GM18526 (cell line): ENCODE measurements at regions not wholly inside any gene's neighbourhood (a gene's known extent, or its start where the extent isn't known, plus 50 kb on each side); places are given as distances from the start of the nearest gene placed in this dataset.

Experiments
- POLR2A ChIP-seq: IDR thresholded peaks from 3 replicates; pipeline ENCODE4 v1.6.1; 2011; ENCODE audit not compliant: insufficient read length; ENCODE audit errors: extremely low read depth

DNA sequence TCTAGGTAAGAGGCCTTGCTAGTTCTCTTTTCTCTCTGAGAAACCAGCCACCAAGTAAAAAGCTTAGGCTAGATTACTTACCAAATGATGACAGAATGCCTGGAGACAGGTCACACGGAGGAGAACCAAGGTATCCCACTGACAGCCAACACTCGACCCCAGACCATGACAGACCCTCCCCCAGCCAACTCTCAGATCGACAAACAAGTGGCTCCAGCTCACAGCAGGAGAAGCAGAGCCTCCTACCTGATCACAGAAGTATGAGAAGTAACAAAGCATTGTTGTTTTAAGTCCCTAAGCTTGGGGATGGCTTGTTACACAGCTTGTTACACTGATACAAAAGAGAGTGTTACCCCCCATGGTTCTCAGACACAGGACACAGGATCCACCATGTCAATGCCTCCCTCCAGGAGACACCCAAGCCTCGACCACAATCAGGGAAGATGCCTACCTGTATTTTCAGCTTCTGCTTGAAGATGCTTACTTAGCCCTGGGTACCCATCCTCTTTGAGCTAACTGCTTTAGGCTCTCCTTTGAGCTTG lies 423.8 kb upstream of the JARID2 start:
- TF ChIP-seq POLR2A, result no peak

DNA sequence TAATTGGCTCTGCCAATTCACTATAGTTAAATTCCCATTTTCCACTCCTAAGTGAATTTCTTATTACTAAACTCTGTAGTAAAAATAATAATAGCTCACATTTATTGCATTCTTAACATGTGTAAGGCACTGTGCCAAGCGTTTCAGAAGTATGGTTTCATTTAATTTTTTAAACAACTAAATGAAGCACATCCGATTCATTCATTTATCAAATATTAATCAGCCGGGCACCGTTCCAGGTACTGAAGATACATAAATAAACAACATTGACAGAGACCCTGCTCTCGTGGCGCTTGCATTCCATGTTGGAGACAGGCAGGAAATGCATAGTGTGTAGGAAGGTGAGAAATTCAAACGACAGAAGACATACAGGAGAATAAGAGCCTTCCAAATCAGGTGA lies 423.2 kb upstream of the JARID2 start:
- no peak for TF ChIP-seq POLR2A

DNA sequence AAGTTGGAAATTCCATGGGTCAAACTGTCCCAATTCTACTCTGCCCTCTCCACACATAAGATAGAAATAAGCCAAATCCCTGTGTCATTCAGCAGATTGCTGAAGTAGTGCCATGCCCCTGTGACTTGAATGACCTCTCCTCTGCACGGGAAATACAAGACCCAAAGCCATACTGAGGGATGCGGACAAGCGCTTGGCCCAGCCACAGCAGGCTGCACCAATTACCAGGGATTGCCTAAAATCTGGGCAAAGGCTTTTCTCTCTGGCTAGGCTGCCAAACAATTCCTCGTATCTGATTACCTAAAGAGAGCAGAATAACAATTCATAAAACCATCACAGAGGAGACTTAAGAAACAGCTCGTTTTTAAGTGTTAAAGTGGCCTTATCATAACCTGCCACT lies 421.8 kb upstream of the JARID2 start:
- TF ChIP-seq POLR2A, result no peak

DNA sequence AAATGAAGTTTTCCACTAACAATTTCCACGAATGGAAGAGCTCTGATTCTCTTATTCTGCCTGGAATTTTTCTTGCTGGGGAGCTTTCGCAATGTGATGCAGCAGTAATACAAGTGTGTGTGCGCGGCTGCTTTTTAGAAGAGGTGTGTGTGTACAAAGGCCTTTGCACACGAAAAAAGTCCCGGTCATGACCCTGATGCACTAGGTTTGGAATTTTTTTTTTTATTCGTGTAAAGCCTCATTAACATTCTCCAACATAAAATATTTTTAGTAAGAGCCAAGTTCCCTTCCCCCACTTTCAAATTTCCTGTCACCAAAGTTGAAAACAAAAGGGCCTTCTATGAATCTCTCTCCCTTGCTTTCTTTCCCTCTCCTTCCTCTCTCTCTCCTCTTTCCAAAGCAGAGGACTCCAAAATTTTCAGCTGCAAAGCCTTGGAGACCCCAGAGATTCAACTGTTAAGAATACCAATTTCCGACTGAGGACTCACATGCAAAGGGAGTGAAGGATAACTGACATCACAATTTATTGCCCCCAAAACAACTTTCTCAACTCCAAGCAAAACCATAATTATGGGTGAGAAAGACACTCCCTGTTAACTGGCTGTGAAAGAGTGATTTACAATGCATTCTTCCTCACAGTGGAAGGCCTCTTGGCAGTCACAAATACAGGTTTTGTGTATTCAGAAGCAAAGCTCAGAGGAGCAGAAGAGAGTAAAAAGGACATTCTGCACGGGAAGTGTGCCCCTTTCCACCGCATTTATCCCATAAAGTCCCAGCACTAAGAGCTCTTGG lies 421.2 kb upstream of the JARID2 start:
- no peak for TF ChIP-seq POLR2A

DNA sequence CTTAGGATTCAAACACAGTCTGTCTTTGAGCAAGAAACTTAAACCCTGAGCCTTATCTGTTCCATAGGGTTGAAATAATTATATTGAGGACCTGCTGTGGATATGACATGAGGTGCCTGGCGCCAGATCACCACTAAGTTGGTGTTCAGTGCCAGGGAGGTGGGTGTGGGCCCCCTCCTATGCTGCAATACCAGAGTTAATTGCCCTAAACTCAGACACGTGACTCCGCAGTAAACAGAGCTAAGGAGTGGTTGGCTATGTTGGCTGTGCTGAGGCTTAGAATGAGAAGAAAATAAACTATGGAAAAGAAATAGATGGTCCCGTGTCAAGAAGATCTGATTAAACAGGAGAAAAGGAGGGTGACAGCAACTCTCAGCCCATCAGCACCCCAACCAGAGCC lies 419.4 kb upstream of the JARID2 start:
- no peak for TF ChIP-seq POLR2A

DNA sequence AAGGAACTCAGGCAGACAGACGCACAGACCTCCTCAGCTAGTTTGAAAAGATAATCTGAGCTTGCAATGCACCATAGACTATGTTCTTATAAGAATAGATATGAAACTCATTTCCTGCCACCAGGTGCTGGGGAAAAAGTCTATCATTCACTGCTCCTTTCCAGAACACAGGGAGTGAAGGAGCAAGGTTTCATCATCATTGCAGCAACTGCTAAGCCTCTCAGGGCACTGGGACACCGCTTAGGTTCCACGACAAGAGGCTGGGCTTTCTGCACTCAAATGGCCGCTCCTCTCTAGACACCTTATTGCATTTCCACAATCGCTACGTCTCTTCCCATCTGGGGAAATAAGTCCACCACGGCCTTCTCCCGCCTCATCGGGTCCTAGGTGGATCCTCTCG lies 418.5 kb upstream of the JARID2 start:
- TF ChIP-seq POLR2A, result no peak

DNA sequence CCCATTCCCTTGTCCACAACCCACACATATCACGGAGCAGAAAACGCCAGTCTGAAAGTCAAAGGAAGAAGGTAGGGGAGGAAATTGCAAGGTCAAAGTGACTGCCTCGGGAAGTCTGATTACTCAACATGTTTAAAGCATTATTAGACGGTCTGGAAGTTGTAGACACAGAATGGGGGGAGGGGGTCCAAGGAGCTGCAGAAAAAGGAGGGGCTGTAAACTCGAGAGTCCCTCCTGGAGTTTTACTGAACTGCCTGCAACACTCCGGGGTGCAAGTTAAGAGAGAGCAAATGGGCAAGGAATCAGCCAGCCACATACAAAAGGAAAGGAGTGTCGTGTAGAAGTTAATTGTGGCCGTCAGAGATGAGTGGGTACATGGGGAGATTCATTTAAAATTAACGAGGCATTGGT lies 417.7 kb upstream of the JARID2 start:
- TF ChIP-seq POLR2A, result no peak

DNA sequence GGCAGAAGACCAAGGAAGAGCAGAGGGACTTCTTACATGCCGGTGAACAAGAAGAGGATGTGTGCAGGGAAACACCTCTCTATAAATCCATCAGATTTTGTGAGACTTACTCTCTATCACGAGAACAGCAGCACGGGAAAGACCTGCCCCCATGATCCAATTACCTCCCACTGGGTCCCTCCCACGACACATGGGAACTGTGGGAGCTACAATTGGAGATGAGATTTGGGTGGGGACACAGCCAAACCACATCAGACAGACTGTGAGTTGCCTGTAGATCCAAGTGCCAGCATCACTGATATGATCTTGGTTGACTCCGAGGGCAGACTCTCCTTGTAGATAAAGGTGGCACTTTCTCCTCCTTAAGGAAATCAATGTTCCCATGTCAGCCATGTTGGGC lies 414.8 kb upstream of the JARID2 start:
- no peak for TF ChIP-seq POLR2A

DNA sequence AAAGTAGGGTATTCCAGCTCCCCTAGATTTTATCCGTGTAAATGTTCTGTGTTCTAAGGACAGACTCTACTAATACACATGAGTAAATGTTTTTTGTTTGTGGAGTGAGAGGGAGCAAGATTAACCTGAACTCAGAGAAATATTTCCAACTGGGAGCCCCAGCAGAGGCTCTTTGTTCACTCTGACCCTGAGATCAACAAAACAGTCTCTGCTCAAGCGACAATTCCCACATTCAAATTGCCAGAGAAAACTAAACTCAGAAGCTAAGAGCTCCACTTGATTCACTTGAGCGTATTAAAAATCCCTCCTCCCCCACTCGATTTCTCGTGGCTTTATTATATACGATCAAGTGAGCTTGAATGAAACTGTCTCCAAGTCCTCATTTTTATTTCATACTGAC lies 413.9 kb upstream of the JARID2 start:
- no peak for TF ChIP-seq POLR2A

DNA sequence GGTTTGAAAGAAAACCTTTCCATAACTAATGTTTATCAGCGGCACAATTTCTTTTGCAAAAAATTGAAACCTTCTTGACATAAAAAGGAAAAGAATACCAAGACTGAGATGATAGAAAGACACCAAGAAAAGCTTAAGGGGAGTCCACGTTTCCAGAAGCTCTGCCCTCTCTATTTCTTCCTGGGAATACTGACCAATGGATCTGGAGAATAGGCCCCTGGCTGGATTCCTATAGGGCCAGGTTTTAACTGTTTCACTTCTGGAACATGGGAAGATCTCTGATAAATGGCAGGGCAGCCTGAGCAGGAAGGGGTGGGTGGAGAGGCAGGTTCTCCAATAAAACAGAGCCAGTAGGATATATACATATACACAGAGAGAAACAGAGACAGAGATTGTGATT lies 413.4 kb upstream of the JARID2 start:
- no peak for TF ChIP-seq POLR2A

DNA sequence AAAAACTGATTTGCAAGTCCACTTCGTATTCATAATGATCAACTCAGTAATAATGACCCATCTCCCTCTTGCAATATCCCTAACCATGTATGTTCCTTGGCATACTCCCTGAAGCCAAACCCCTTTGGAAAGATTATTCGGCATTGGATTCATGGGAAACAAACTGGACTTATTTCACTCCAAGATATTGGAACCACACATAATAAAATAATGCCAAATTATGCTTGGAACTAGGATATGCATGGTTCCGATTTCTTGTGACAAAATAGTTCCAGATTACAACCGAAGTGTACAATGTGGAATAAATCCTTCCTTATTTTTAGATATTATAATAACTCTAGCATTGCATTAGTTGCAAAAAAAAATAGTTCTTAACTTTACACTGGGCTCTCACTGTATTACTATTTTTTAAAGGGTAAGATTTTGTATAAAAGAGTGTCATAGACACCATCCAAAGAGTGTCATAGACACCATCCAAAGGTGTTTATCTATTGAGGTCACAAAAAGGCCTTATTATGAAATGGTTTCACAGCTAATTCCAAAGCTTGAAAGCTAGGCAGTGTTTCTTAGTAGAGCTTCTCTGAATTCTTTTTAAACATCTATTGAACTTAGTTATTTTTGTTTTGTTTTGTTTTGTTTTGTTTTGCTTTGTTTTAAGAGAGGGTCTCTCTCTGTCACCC lies 410.9 kb upstream of the JARID2 start:
- no peak for TF ChIP-seq POLR2A

DNA sequence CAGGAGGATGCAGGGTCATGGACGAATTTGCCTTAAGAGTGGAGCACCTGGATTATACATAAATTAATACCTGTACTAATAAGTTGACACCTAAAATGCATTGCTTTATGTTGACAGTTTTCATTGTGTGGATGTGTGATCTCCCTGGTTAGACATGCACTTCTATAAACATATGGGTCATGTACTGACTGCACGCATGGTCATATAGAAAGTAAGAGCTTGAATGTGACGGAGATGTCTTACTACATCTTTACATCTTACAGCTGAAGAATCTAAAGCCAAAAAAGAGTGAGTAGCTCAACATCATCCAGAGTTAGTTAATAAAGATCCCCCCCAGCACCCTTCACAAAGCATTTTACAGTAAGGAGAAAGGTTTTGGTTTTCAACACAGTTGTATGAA lies 408.4 kb upstream of the JARID2 start:
- no peak for TF ChIP-seq POLR2A

DNA sequence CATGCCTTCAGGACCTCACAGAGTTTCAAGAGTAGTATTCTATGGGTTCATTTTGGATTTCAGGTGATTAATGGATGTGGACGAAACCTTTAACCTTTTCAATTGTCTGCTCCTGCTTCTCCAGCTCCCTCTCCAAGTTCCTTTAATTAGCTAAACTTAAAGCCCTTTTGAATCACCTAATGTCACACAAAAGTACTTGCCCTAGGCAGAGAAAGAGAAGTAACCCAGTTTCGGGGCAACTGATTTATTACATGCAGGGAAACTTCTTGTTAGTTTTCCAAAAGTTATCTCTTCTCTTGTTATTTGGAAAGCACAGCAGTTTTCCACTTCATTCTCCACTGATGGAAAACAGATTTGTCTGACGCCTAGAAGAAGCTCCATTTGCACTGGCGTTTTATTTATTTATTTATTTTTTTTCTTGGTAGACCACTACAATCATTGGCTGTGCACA lies 407.7 kb upstream of the JARID2 start:
- no peak for TF ChIP-seq POLR2A

DNA sequence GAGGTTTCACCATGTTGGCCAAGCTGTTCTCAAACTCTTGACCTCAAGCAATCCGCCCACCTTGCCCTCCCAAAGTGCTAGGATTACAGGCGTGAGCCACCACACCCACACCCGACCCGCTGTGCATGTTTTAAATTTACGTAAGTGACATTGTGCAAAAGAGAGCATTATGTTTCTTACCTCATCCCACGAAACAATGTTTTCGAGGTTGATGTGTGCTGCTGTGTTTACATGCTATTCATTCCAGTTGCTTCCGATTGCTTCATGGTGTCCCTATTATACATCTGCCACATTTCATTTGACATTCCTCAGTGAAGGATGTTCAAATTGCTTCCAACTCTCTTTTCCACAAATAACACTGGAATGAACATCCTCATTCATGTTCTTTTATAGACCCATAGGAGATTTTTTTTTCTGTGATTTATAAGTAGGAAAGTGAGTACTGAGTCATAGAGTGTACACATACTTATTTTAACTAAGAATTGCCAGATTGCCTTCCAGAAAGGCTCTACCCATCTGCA lies 403.9 kb upstream of the JARID2 start:
- TF ChIP-seq POLR2A, result no peak

DNA sequence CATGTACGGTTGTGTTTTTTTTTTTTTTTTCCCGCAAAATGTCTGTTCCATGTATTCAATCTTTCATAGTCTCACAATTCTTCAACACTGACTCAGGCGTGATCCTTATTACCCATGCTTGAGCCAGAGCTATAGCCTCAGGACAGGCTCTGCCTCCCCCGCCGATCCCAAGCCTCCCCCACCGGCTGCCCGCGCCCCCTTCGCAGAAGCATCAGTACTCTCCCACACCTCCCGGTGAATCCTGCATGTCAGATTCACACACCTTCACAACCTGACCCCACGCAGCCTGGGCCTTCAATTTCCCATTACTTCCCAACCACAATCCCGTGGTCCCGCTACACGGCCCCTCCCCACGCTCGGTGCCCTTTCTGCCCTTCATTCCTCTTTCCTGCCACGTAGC lies 401.5 kb upstream of the JARID2 start:
- no peak for TF ChIP-seq POLR2A

DNA sequence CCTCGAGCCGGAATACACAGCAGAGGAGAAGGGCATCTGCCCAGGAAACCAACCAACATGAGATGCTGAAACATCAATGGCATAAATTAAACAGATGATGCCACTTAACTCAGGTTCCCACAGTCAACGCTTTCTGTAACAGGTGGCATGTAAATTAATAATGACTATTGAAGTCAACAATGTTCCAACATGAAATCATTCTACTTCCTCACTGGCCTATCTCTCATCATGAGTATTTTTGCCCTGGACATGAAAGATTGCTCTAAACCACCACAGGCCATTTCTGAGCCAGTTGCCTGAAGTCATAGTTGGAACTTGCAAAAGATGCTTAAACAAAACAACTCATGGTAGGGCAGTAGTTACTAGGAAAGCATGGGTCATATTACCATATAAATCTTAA lies 397.9 kb upstream of the JARID2 start:
- TF ChIP-seq POLR2A, result no peak
